Mucosa of stomach (tissue), 1 donor: ENCODE measurements at regions not wholly inside any gene's neighbourhood (a gene's known extent, or its start where the extent isn't known, plus 50 kb on each side); places are given as distances from the start of the nearest gene placed in this dataset.

Experiments used
- H3K27me3 ChIP-seq: one replicate; pipeline ENCODE4 v1.7.0; 2013; ENCODE audit warnings: mild to moderate bottlenecking, low read length; ENCODE audit not compliant: control insufficient read depth, insufficient read depth
- H3K36me3 ChIP-seq: one replicate; pipeline ENCODE4 v1.7.0; 2013; ENCODE audit warnings: low read length; ENCODE audit not compliant: control insufficient read depth, insufficient read depth
- H3K4me1 ChIP-seq: one replicate; pipeline ENCODE4 v1.7.0; 2013; ENCODE audit warnings: mild to moderate bottlenecking, low read length; ENCODE audit not compliant: control insufficient read depth, insufficient read depth
- H3K4me3 ChIP-seq: one replicate; pipeline ENCODE4 v1.7.0; 2013; ENCODE audit warnings: low read length
- H3K9ac ChIP-seq: one replicate; pipeline ENCODE4 v1.7.0; 2013; ENCODE audit warnings: mild to moderate bottlenecking, low read length, moderate library complexity
- H3K9me3 ChIP-seq: one replicate; pipeline ENCODE4 v1.7.0; 2013; ENCODE audit warnings: mild to moderate bottlenecking, low read length, moderate library complexity; ENCODE audit not compliant: control insufficient read depth
- donor health status: Pancreatic carcinoma.

DNA sequence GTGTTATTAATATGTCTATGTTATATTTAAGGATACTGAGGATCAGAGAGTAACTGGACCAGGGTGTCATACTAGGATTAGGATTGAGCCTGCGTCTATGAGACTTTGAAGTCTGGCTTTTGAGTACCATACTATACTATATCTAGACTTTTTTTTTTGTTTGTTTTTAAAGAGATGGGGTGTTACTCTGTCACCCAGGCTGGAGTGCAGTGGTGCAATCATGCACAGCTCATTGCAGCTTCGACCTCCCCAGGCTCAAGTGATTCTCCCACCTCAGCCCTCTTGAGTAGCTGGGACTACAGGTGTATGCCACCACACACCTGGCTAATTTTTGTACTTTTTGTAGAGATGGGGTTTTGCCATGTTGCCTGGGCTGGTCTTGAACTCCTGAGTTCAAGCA is 66.2 kb upstream of the MAP4K3 start:
- Histone ChIP-seq H3K9me3 (no peaks in the 10 kb centered on the region), H3K27me3 (no peaks in the 10 kb centered on the region), H3K4me3 (no peak overlapping the region), H3K36me3 (no peaks in the 10 kb centered on the region), H3K9ac (no peak overlapping the region), H3K4me1 (peaks cover 54% of the 10 kb centered on the region)

DNA sequence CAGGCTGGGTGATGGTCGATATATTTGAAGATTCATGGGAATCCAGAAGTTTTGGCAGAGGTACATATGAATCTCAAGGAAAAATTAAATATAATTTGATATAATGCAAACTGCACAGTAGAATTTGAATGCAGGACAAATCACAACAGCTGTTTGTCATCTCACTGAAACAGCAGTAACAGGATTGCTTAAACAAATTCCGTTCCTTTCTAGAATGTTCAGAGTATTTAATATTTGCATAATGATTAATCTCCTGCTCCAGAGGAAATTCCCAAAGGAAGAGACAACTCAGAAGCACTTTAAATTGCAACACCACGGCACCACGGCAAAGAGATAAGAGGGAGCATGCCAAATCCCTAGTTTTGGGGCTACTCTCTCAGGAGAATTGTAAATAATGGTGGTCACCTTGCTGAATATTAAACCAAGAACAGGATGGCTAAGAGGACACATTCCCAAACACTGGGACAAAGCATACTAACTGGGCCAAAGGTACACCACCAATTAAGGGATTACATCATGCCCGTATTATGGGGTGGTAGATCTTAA is 67.8 kb upstream of the MAP4K3 start:
- H3K27me3 ChIP-seq: no peaks in the 10 kb centered on the region
- H3K4me1 ChIP-seq: peaks cover 41% of the 10 kb centered on the region
- no peak overlapping the region for H3K9ac ChIP-seq
- no peak overlapping the region for H3K4me3 ChIP-seq
- no peaks in the 10 kb centered on the region for H3K9me3 ChIP-seq
- H3K36me3 ChIP-seq: no peaks in the 10 kb centered on the region

DNA sequence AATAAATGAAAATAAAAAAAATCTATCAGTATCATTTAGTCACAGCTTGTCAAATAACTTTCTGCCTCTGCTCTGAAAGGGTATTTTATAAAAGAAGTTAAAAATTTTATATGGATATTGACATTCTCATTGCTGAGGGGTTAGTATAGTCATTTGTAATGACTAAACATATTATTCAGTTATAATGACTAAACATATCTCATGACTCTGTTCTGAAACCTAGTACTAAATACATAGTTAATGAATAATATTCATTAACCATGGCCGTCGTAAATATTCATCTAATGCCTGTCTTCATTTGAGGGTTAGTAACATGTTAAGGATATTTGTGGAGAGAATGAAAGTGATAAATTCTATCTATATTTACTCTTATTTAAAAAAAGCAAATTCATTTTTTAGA is 69.1 kb upstream of the MAP4K3 start:
- Histone ChIP-seq H3K4me1 (peaks cover 32% of the 10 kb centered on the region), H3K9me3 (no peaks in the 10 kb centered on the region), H3K36me3 (no peaks in the 10 kb centered on the region), H3K27me3 (no peaks in the 10 kb centered on the region), H3K4me3 (no peak overlapping the region), H3K9ac (no peak overlapping the region)

DNA sequence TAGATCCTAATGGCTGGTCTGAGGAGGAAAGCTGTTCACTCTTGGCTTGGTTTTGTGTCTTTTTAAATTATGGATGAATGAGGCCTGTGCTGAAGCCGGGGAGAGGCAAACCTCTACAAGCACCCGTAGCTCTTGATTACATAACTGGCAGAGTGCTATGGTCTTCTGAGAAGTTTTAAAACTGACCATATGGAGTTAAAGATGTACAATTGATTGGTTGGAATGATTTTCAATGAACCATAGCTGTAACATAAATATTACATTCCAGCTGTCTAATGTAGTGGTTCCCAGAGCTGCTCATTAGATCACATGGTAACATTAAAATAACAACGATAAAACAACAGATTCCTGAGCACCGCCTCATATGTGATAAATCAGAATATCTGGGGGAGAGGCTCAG is 71.1 kb upstream of the MAP4K3 start:
- H3K9ac ChIP-seq: no peak overlapping the region
- no peaks in the 10 kb centered on the region for H3K36me3 ChIP-seq
- no peaks in the 10 kb centered on the region for H3K27me3 ChIP-seq
- no peak overlapping the region for H3K4me3 ChIP-seq
- peaks cover 48% of the 10 kb centered on the region for H3K4me1 ChIP-seq
- no peaks in the 10 kb centered on the region for H3K9me3 ChIP-seq

DNA sequence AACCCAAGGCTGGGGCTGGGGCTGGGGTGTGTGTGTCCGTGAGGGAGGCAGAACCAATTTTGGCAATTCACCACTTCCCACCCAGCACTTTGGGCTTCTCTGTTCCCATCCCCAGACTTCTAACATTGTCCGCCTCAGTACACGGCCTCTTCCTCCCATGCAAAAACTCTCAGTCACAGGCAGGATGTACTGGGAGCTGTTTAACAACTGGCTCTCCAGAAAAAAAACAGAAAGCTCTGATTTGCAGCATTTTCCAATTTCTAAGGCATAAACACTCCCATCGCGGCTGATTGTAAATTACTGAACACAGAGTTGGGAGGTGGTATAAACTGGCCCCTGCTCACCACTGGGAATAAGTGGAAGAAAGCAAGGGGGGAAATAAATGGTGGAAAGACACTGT is 73.1 kb upstream of the MAP4K3 start:
- Histone ChIP-seq H3K9me3 (no peaks in the 10 kb centered on the region), H3K9ac (no peak overlapping the region), H3K4me3 (no peak overlapping the region), H3K4me1 (peaks cover 38% of the 10 kb centered on the region), H3K36me3 (no peaks in the 10 kb centered on the region), H3K27me3 (no peaks in the 10 kb centered on the region)

DNA sequence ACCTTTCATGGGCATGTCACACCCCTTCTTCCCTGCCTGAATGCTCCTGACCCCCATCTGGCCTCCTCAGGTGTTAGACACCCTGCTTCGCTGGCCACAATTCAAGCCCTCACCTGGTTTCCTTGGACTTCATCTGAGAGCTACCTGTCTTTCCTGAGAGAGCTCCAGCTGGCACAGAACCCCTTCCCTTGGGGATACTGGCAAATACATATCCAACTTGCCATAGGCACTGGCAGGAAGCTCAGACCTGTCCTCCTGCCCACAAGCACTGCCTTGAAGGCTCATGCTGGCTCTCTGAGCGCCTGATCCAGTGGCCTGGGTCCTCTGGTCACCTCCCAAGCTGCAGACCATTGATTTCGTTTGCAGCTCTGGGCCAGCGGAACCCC is 74.1 kb upstream of the MAP4K3 start:
- no peaks in the 10 kb centered on the region for H3K27me3 ChIP-seq
- H3K4me3 ChIP-seq: no peak overlapping the region
- H3K36me3 ChIP-seq: no peaks in the 10 kb centered on the region
- no peaks in the 10 kb centered on the region for H3K9me3 ChIP-seq
- H3K4me1 ChIP-seq: peaks cover 29% of the 10 kb centered on the region
- H3K9ac ChIP-seq: no peak overlapping the region

DNA sequence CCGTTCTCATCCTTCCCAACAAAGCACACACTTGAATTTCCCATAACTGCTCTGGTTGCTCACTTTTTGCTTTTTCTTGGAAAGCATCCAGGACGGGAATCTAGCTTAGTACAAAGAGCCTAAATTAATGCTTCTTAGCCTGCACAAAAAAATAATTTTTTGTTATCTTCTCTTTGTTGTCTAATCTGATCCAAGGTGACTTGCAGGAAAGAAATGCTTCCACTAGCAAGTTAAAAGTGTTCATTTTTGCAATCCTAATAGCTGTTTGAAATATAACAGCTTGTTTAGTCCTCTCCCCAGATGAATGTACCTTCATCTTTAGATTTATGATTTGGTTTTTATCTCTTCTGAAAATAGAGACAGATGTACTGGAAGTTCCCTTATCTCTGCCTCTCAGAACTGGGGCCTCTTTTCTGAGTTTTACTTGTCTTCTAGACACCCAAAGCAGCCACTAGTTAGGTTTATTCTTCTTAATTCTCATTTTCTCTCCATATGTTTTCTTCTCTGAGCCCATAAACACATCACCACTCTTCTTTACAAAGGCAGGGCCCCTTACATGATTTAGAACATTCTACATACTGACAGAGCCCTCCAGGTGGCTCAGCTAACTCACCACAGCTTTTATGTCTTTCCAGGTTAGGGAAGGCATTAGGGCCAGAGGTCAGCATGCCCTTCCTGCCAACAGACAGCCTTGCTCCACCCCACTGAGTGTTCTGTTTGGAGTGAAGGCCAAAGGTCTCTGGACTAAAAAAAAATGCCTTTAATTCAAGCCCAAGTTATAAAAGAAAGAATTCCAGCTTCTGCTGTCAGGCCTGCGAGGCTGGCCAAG is 74.7 kb upstream of the MAP4K3 start:
- no peaks in the 10 kb centered on the region for H3K36me3 ChIP-seq
- H3K9ac ChIP-seq: no peak overlapping the region
- H3K9me3 ChIP-seq: no peaks in the 10 kb centered on the region
- peaks cover 29% of the 10 kb centered on the region for H3K4me1 ChIP-seq
- no peaks in the 10 kb centered on the region for H3K27me3 ChIP-seq
- no peak overlapping the region for H3K4me3 ChIP-seq

DNA sequence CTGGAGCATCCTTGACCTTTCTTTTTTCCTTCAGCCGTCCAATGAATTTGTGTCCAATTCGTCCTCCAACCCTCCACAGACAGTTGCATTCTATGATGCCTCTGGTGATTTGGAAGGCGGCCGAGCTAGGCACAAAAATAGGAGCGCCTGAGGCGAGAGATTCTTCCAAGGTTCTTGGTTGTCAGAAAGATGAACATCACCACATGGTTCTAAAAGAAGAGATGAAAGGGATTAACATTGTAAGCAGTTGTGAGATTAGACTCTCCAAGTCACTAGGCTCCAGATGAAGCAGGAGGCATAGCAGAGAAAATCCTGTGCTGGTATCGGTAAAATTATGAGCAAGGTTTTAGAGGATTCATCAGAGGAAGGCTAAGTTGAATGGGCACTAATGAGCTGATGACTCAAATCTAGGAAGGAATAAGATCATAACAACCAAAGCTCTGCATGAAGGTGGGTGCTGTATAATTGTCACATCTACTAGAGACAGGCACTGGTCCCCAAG is 75.4 kb upstream of the MAP4K3 start:
- H3K4me1 ChIP-seq: peaks cover 29% of the 10 kb centered on the region
- no peaks in the 10 kb centered on the region for H3K36me3 ChIP-seq
- no peaks in the 10 kb centered on the region for H3K27me3 ChIP-seq
- H3K4me3 ChIP-seq: no peak overlapping the region
- H3K9ac ChIP-seq: no peak overlapping the region
- no peaks in the 10 kb centered on the region for H3K9me3 ChIP-seq

DNA sequence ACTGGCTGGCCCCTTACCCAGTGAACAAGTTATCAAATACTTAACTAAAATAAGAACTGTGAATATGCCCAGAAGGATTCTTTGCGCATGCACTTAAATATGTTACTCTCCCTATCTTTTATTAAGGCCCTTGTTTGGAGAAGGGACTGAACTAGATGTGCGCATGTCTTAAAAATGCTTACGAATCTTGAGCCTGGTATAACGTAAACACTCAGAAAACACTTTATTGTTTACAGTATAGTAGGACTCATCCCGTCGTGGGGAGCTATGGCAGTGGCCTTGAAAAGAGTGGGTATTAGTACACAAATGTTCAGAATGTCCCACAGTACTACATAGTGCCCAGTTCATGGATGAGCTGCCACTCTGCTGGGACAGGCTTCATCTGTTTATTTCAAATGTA is 75.9 kb upstream of the MAP4K3 start:
- no peak overlapping the region for H3K9ac ChIP-seq
- no peaks in the 10 kb centered on the region for H3K27me3 ChIP-seq
- H3K4me1 ChIP-seq: peaks cover 27% of the 10 kb centered on the region
- H3K4me3 ChIP-seq: no peak overlapping the region
- no peaks in the 10 kb centered on the region for H3K9me3 ChIP-seq
- no peaks in the 10 kb centered on the region for H3K36me3 ChIP-seq

DNA sequence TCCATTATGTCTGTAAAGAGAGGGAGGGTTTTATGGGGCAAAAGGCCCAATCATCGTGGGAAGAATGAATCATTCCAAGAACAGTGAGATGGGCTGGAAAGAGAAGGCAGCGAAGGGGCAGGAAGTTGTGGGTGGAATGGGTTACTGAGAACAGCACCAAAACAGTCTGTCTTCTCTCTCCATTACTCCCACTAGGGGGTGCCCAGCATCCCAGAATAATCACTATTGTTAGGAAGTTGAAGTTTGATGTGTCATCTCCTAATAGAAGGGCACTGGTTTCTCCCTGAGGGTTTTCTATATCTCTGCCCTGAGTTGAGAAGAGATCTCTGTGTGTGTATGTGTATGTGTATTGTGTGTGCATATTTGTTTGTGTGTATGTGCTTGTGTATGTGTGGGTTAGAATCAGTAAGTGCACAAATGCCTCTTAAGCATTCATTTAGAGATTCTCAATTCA is 76.6 kb upstream of the MAP4K3 start:
- Histone ChIP-seq H3K4me1 (peaks cover 24% of the 10 kb centered on the region), H3K9me3 (no peaks in the 10 kb centered on the region), H3K36me3 (no peaks in the 10 kb centered on the region), H3K9ac (no peak overlapping the region), H3K27me3 (no peaks in the 10 kb centered on the region), H3K4me3 (no peak overlapping the region)

DNA sequence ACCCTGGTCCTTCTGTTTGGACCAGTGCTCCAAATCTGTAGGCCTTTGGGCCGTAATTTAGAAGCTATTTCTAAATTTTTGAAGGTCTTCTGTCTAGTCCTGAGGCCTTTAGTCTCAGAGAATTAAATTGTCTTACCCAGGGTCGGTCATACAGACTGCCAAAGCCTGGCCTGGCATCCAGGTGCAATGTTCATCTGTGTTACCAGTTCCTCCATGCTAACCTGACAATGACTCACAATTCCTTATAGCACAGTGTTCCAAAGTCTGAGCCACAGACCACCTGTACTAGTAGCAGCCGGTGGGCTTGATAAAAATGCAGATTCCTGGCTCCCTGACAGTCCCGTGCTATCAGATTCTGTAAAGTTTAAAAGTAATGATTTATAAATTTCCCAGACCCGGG is 77.7 kb upstream of the MAP4K3 start:
- H3K36me3 ChIP-seq: no peaks in the 10 kb centered on the region
- no peaks in the 10 kb centered on the region for H3K27me3 ChIP-seq
- H3K9ac ChIP-seq: no peak overlapping the region
- H3K9me3 ChIP-seq: no peaks in the 10 kb centered on the region
- H3K4me3 ChIP-seq: no peak overlapping the region
- H3K4me1 ChIP-seq: peaks cover 24% of the 10 kb centered on the region

DNA sequence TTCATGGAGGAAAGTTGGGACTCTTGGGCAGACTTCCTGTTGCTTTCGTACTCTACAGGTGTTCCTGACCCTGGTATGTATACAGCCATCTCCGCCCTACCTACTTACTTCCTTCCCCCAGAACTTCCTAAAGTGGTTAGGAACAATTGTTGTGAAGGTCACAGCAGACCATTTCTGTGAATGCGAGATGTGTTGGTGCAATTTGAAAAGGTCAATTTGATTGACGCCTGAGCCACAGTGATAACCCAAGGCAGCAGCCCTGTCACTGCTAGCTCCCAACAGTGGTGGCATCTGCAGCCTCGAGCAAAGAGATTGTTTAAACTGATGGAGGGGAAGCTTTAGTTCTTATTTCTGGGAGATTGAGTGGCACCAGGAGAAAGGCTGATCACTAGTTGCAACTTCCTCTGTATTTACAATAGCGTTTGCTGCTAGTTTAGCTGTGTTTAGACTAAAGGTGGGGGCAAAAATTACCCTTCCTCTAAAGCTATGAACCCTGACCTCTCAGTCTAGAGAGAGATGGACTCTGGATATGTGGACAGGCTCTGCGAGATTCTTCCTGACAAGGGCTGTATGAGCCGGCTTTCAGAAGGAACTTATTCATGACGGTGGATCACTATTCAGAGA is 78.3 kb upstream of the MAP4K3 start:
- H3K36me3 ChIP-seq: no peaks in the 10 kb centered on the region
- H3K4me1 ChIP-seq: peaks cover 24% of the 10 kb centered on the region
- H3K4me3 ChIP-seq: no peak overlapping the region
- no peaks in the 10 kb centered on the region for H3K9me3 ChIP-seq
- no peaks in the 10 kb centered on the region for H3K27me3 ChIP-seq
- no peak overlapping the region for H3K9ac ChIP-seq
